HUES6 (cell line): ENCODE measurements at regions not wholly inside any gene's neighbourhood (a gene's known extent, or its start where the extent isn't known, plus 50 kb on each side); places are given as distances from the start of the nearest gene placed in this dataset.

ENCODE experiments used
- H3K27ac ChIP-seq: 2 replicates; pipeline ENCODE4 v1.7.0; 2013; ENCODE audit warnings: low read depth, mild to moderate bottlenecking, low read length, inconsistent platforms
- H3K27me3 ChIP-seq: 2 replicates; pipeline ENCODE4 v1.6.1; 2013; ENCODE audit warnings: low read length; ENCODE audit not compliant: control insufficient read depth, insufficient read depth
- H3K36me3 ChIP-seq: 2 replicates; pipeline ENCODE4 v1.6.1; 2013; ENCODE audit warnings: low read length; ENCODE audit not compliant: control insufficient read depth, insufficient read depth
- H3K4me1 ChIP-seq: 2 replicates; pipeline ENCODE4 v1.6.1; 2013; ENCODE audit warnings: low read length; ENCODE audit not compliant: control insufficient read depth, insufficient read depth
- H3K4me3 ChIP-seq: 2 replicates; pipeline ENCODE4 v1.5.1; 2013; ENCODE audit warnings: low read depth, low read length
- H3K9ac ChIP-seq: one replicate; pipeline ENCODE4 v1.6.1; 2013; ENCODE audit warnings: mild to moderate bottlenecking, low read length
- H3K9me3 ChIP-seq: 2 replicates; pipeline ENCODE4 v1.6.1; 2013; ENCODE audit warnings: low read depth, low read length; ENCODE audit not compliant: control insufficient read depth, insufficient read depth

- Histone ChIP-seq H3K9me3 (peaks cover 4% of the 10 kb centered on the region; the same call in 1 of the 2 replicates), H3K4me3 (no peak overlapping the region), H3K9ac (no peak overlapping the region), H3K36me3 (no peaks in the 10 kb centered on the region), H3K27ac (no peak overlapping the region), H3K27me3 (no peaks in the 10 kb centered on the region), H3K4me1 (peaks cover 21% of the 10 kb centered on the region)
Observed at GRCh38 chr15:35750051-35750450, 204.1 kb upstream of the DPH6 start.

DNA sequence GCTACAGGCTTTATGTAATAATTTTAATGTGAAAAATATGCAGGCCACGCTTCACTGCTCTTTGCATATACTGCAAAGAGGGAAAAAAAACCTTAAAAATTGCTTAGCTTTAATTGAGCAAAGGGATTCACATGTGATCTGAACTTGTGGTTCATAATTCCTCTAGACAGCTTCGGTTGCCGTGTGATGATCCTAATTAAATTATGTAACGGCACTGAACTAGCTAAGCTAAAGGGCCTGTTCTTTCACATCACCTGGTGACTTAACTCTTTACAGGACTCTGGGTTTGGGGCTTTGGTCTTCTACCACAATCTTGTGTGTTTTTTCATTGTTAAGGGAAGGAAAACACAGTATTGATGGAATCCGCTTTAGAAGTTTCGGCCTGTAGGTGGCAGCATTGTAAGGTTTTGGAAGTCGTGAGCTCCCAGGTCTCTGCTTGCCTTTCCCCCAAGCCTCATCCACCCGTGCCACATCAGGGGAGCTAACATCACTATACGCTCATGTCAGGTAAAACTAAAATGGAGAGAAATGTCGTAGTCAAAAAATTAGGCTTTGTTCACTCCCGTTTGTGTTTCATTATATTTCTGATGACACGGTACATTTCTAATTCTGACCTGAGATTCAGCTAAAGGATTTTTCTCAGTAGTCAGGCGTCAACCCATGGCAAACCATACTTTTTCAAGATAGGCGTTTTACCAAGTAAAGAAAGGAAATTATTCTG is 205.6 kb upstream of the DPH6 start:
- H3K4me3 ChIP-seq = no peak overlapping the region; the same call in 1 of the 2 replicates
- H3K27me3 ChIP-seq = no peaks in the 10 kb centered on the region
- no peak overlapping the region for H3K27ac ChIP-seq
- no peak overlapping the region for H3K9ac ChIP-seq
- H3K4me1 ChIP-seq = peaks cover 15% of the 10 kb centered on the region
- H3K9me3 ChIP-seq = peaks cover 4% of the 10 kb centered on the region; the same call in 1 of the 2 replicates
- H3K36me3 ChIP-seq = no peaks in the 10 kb centered on the region

GRCh38 chr15:35752134-35752466 is 206.1 kb upstream of the DPH6 start:
- H3K9me3 ChIP-seq = peaks cover 3% of the 10 kb centered on the region; the same call in 1 of the 2 replicates
- H3K27me3 ChIP-seq = no peaks in the 10 kb centered on the region
- no peaks in the 10 kb centered on the region for H3K36me3 ChIP-seq
- no peak overlapping the region for H3K4me3 ChIP-seq
- H3K4me1 ChIP-seq = peaks cover 14% of the 10 kb centered on the region; the same call in 1 of the 2 replicates
- no peak overlapping the region for H3K9ac ChIP-seq
- no peak overlapping the region for H3K27ac ChIP-seq

GRCh38 chr15:35753486-35753885 is 207.5 kb upstream of the DPH6 start:
- no peak overlapping the region for H3K9ac ChIP-seq
- H3K4me3 ChIP-seq = no peak overlapping the region
- peaks cover 11% of the 10 kb centered on the region; the same call in 1 of the 2 replicates for H3K4me1 ChIP-seq
- H3K36me3 ChIP-seq = no peaks in the 10 kb centered on the region
- H3K27me3 ChIP-seq = no peaks in the 10 kb centered on the region
- H3K27ac ChIP-seq = no peak overlapping the region
- no peaks in the 10 kb centered on the region for H3K9me3 ChIP-seq

DNA sequence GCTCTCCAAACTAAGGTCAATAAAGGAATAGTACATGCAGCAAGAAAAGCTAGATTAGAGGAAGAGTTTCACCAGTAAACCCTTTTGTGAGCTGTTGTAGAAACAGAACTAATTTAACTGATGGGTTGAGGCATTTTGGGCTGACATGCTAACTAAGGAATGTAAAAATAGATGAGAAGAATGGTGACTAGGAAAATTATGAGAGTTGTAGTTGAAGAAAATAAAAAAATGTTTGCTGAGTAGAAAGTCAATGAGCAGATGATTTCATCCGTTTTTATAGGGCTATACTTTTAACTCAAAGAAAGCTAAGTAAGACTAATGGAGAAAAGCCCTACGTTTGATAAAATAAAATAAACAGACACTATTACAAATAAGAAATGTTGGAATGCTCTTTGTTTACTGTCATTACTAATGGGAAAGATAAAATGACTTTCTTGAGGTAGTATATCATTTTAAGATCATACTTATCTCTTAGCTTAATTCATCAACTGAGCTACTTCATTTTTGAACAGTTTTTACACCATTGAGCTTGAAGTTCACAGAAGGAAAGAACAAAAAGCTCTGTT is 209.4 kb upstream of the DPH6 start:
- no peaks in the 10 kb centered on the region for H3K36me3 ChIP-seq

GRCh38 chr15:35756623-35757022 is 210.7 kb upstream of the DPH6 start:
- Histone ChIP-seq H3K36me3 (no peaks in the 10 kb centered on the region), H3K4me3 (no peak overlapping the region), H3K27ac (no peak overlapping the region), H3K9ac (no peak overlapping the region), H3K9me3 (no peaks in the 10 kb centered on the region), H3K27me3 (no peaks in the 10 kb centered on the region), H3K4me1 (0 out of 2 replicates have a peak, but pooled peaks cover 4% of the 10 kb centered on the region)

More for the DNA sequence above, 209.4 kb upstream of the DPH6 start:
- H3K27ac ChIP-seq = no peak overlapping the region
- H3K9ac ChIP-seq = no peak overlapping the region
- no peaks in the 10 kb centered on the region for H3K27me3 ChIP-seq
- no peak overlapping the region for H3K4me3 ChIP-seq
- H3K9me3 ChIP-seq = no peaks in the 10 kb centered on the region
- peaks cover 9% of the 10 kb centered on the region; the same call in 1 of the 2 replicates for H3K4me1 ChIP-seq

GRCh38 chr15:35757361-35757760 is 211.4 kb upstream of the DPH6 start:
- H3K9me3 ChIP-seq = no peaks in the 10 kb centered on the region
- H3K27me3 ChIP-seq = no peaks in the 10 kb centered on the region
- no peaks in the 10 kb centered on the region for H3K36me3 ChIP-seq
- no peak overlapping the region for H3K27ac ChIP-seq
- H3K4me1 ChIP-seq = no peaks in the 10 kb centered on the region
- no peak overlapping the region for H3K4me3 ChIP-seq
- H3K9ac ChIP-seq = no peak overlapping the region

DNA sequence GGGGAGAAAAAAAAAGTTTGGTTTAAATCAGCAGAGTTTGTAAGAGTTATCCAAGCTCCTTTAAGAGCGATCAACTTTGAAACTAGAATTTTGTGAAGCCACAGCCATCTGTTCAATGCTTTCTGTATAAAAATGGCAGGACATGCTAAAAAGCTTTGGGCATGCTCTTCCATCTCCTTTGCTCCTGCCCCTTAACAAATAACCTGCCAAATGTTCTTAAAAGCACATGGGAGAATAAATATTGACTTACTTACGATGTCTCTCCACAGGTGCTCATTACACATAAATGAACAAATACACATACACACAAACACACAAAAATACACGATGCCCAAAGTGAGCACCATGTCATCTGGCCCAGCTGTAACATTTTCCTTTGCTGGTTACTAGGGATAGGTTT is 211.8 kb upstream of the DPH6 start:
- Histone ChIP-seq H3K4me3 (no peak overlapping the region), H3K36me3 (no peaks in the 10 kb centered on the region), H3K9ac (no peak overlapping the region), H3K9me3 (no peaks in the 10 kb centered on the region), H3K27ac (no peak overlapping the region), H3K4me1 (no peaks in the 10 kb centered on the region), H3K27me3 (no peaks in the 10 kb centered on the region)

DNA sequence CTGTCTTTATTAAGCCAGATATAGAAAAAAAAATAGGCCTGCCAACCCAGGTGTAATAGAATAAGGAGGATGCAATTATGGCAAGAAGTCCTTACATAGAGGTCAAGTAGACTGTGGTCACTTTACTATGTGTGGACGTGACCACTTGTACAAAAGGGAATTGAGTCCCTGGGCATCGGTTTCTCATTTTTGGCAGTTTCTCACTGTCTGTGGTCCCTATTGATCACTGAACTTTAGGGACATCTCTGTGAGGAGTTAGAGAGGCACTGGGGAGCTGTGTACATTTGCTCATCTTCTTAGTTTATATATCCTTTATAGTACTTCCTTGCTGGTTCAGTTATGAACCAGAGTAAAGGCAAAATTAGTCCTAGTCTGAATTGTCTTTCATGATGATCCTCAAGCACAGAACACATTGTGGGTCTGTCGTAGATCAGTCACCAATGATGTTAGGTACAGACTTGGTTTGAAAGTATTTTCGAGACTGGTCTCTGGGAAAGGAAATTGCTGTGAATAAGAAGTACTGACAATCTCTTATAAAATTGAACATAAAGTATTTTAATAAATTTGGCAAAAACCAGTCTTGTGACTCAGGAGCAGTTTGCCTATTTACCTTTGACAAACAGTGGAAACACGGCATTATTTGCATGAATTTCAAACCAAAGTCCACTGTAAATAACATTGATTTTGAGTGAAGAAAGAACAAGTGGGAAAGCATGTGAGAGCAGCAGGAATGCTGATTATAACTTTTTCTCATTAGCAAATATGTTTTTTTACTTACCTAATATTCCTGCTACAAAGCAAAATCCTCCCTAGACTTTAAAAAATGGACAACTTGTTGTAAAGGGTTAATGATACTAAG is 218.9 kb upstream of the DPH6 start:
- H3K4me1 ChIP-seq = no peaks in the 10 kb centered on the region
- H3K36me3 ChIP-seq = no peaks in the 10 kb centered on the region
- no peaks in the 10 kb centered on the region for H3K27me3 ChIP-seq
- H3K4me3 ChIP-seq = no peak overlapping the region
- no peaks in the 10 kb centered on the region for H3K9me3 ChIP-seq
- H3K9ac ChIP-seq = no peak overlapping the region
- no peak overlapping the region for H3K27ac ChIP-seq

- Histone ChIP-seq H3K9me3 (no peaks in the 10 kb centered on the region), H3K27ac (no peak overlapping the region), H3K4me3 (no peak overlapping the region), H3K9ac (no peak overlapping the region), H3K4me1 (no peaks in the 10 kb centered on the region), H3K36me3 (no peaks in the 10 kb centered on the region), H3K27me3 (no peaks in the 10 kb centered on the region)
Observed at GRCh38 chr15:35768949-35769348, 223.0 kb upstream of the DPH6 start.

DNA sequence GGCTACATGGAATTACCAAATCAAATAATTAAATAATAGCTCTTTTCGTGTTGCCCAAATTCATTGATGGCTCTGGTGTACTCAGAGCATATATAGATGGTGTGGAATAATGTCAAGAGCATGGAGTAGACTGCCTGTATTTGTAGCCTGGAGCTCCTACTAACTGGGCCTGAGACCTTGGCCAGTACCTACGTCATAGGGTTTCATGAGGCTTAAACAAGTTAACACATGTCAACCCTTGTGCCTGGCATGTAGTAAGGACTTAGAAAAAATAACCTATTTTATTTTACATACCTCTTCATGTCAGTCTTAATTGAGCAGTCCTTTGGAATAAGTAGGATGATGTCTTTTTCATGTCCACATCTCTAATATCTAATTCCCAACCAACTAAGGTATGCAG is 223.7 kb upstream of the DPH6 start:
- H3K27ac ChIP-seq = no peak overlapping the region
- no peaks in the 10 kb centered on the region for H3K9me3 ChIP-seq
- H3K9ac ChIP-seq = no peak overlapping the region
- H3K36me3 ChIP-seq = no peaks in the 10 kb centered on the region
- H3K27me3 ChIP-seq = no peaks in the 10 kb centered on the region
- no peaks in the 10 kb centered on the region for H3K4me1 ChIP-seq
- H3K4me3 ChIP-seq = no peak overlapping the region
